ENCODE measurements at regions not wholly inside any gene's neighbourhood (a gene's known extent, or its start where the extent isn't known, plus 50 kb on each side); places are given as distances from the start of the nearest gene placed in this dataset.

- intact Hi-C loops (cut with micrococcal nuclease; ENCODE audit: unreplicated experiment): no loop called here
- TF ChIP-seq CTCF (IDR thresholded peaks at IDR 0.05; ENCODE audit: unreplicated experiment): no peak
- CTCF ChIA-PET: no interaction called here
- no peak overlapping the region for H3K27ac Mint-ChIP-seq (ENCODE audit: unreplicated experiment)
- H3K4me3 Mint-ChIP-seq (ENCODE audit: low read depth, unreplicated experiment): no peak overlapping the region
- H3K9me3 Mint-ChIP-seq (ENCODE audit: low read depth, unreplicated experiment): peaks cover 2% of the 10 kb centered on the region
- H3K27me3 Mint-ChIP-seq (ENCODE audit: unreplicated experiment): peaks cover 16% of the 10 kb centered on the region
- BruUV-seq (replicated peaks): no TSS peak
- DNase-seq: no peak
- H3K36me3 Mint-ChIP-seq (ENCODE audit: insufficient read depth, unreplicated experiment): no peaks in the 10 kb centered on the region
- no peaks in the 10 kb centered on the region for H3K4me1 Mint-ChIP-seq (ENCODE audit: low read depth, unreplicated experiment)
Measured at GRCh38 chr4:8709729-8710360, 117.3 kb downstream of the CPZ start.

- CTCF ChIA-PET: no interaction called here
- Mint-ChIP-seq H3K27ac (ENCODE audit: unreplicated experiment) (no peak overlapping the region), H3K36me3 (ENCODE audit: insufficient read depth, unreplicated experiment) (no peaks in the 10 kb centered on the region), H3K4me3 (ENCODE audit: low read depth, unreplicated experiment) (no peak overlapping the region), H3K9me3 (ENCODE audit: low read depth, unreplicated experiment) (peaks cover 2% of the 10 kb centered on the region), H3K27me3 (ENCODE audit: unreplicated experiment) (peaks cover 22% of the 10 kb centered on the region), H3K4me1 (ENCODE audit: low read depth, unreplicated experiment) (no peaks in the 10 kb centered on the region)
- intact Hi-C loops (cut with micrococcal nuclease; ENCODE audit: unreplicated experiment): no loop called here
- DNase-seq: no peak
- no TSS peak for BruUV-seq (replicated peaks)
- no peak for TF ChIP-seq CTCF (IDR thresholded peaks at IDR 0.05; ENCODE audit: unreplicated experiment)
Measured at GRCh38 chr4:8709050-8709728, 116.6 kb downstream of the CPZ start.

GRCh38 chr4:8708401-8709021, 115.9 kb downstream of the CPZ start:
- Mint-ChIP-seq H3K27ac (ENCODE audit: unreplicated experiment) (no peak overlapping the region), H3K4me1 (ENCODE audit: low read depth, unreplicated experiment) (no peaks in the 10 kb centered on the region), H3K9me3 (ENCODE audit: low read depth, unreplicated experiment) (peaks cover 2% of the 10 kb centered on the region), H3K4me3 (ENCODE audit: low read depth, unreplicated experiment) (no peak overlapping the region), H3K36me3 (ENCODE audit: insufficient read depth, unreplicated experiment) (no peaks in the 10 kb centered on the region), H3K27me3 (ENCODE audit: unreplicated experiment) (peaks cover 29% of the 10 kb centered on the region)
- intact Hi-C loops (cut with micrococcal nuclease; ENCODE audit: unreplicated experiment): no loop called here
- no TSS peak for BruUV-seq (replicated peaks)
- CTCF ChIA-PET: no interaction called here
- DNase-seq: no peak
- TF ChIP-seq CTCF (IDR thresholded peaks at IDR 0.05; ENCODE audit: unreplicated experiment): no peak

- Mint-ChIP-seq H3K9me3 (ENCODE audit: low read depth, unreplicated experiment) (no peaks in the 10 kb centered on the region), H3K27me3 (ENCODE audit: unreplicated experiment) (peaks cover 42% of the 10 kb centered on the region), H3K36me3 (ENCODE audit: insufficient read depth, unreplicated experiment) (no peaks in the 10 kb centered on the region), H3K4me1 (ENCODE audit: low read depth, unreplicated experiment) (no peaks in the 10 kb centered on the region), H3K27ac (ENCODE audit: unreplicated experiment) (no peak overlapping the region), H3K4me3 (ENCODE audit: low read depth, unreplicated experiment) (no peak overlapping the region)
- intact Hi-C loops (cut with micrococcal nuclease; ENCODE audit: unreplicated experiment): no loop called here
- no peak for DNase-seq
- no peak for TF ChIP-seq CTCF (IDR thresholded peaks at IDR 0.05; ENCODE audit: unreplicated experiment)
- CTCF ChIA-PET: no interaction called here
- no TSS peak for BruUV-seq (replicated peaks)
Measured at GRCh38 chr4:8707045-8707781, 114.6 kb downstream of the CPZ start.
